PC-9 (cell line): ENCODE measurements at regions not wholly inside any gene's neighbourhood (a gene's known extent, or its start where the extent isn't known, plus 50 kb on each side); places are given as distances from the start of the nearest gene placed in this dataset.

ENCODE experiments used
- EZH2 ChIP-seq: fragments of 200-600 bp; sonication (generic); IDR thresholded peaks from 2 replicates; pipeline ENCODE4 v1.8.0; 2017; ENCODE audit warnings: antibody characterized with exemption, low read depth
- TF ChIP-seq, protein P1 (sequence below): fragments of 200-600 bp; sonication (generic); conservative IDR thresholded peaks from 2 replicates; pipeline ENCODE4 v1.6.1; 2017; ENCODE audit warnings: mixed run types, antibody characterized with exemption, mild to moderate bottlenecking, moderate library complexity

DNA sequence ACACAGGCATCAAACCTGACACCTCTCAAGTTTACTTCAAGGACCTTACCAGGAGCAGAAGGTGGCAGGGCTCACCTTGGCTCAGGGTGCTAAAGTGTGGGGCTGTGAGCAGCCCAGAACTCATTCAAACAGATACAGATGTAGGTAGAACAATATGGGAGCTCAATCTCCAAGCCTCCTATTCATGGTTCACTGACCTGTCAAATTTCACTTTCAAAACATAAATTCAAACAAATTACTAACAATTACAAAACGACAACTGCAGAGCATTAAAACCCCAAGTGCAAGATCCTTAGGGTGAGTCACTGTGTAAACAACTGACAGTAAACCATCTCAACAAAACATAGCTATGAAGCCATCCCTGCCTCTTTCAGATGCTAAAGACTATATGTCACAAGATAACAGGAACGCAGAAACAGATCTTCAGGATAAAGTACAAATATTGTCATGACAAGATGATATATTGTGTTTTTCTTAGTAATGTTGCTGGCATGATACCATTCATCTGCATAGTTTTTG, 303.5 kb upstream of the ANO3 start:
- TF ChIP-seq, protein P1, sequence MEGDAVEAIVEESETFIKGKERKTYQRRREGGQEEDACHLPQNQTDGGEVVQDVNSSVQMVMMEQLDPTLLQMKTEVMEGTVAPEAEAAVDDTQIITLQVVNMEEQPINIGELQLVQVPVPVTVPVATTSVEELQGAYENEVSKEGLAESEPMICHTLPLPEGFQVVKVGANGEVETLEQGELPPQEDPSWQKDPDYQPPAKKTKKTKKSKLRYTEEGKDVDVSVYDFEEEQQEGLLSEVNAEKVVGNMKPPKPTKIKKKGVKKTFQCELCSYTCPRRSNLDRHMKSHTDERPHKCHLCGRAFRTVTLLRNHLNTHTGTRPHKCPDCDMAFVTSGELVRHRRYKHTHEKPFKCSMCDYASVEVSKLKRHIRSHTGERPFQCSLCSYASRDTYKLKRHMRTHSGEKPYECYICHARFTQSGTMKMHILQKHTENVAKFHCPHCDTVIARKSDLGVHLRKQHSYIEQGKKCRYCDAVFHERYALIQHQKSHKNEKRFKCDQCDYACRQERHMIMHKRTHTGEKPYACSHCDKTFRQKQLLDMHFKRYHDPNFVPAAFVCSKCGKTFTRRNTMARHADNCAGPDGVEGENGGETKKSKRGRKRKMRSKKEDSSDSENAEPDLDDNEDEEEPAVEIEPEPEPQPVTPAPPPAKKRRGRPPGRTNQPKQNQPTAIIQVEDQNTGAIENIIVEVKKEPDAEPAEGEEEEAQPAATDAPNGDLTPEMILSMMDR = no peak
- TF ChIP-seq EZH2 = no peak
